ENCODE measurements at regions not wholly inside any gene's neighbourhood (a gene's known extent, or its start where the extent isn't known, plus 50 kb on each side); places are given as distances from the start of the nearest gene placed in this dataset.

- H3K27me3 ChIP-seq (ENCODE audit: control insufficient read depth in 1 of 2, insufficient read depth in 2 of 2, low read length in 2 of 2), result no peaks in the 10 kb centered on the region
- H3K36me3 ChIP-seq (ENCODE audit: insufficient read depth, low read length), result no peaks in the 10 kb centered on the region
- H3K36me3 Mint-ChIP-seq (ENCODE audit: low read depth), result no peaks in the 10 kb centered on the region
- H3K4me3 ChIP-seq (ENCODE audit: low read length), result no peak overlapping the region
- H3K9me3 Mint-ChIP-seq, result no peaks in the 10 kb centered on the region
- H3K4me3 Mint-ChIP-seq, result no peak overlapping the region
- ATAC-seq (ENCODE audit: poor library complexity) (no peak), DNase-seq (no peak)
- H3K4me1 ChIP-seq (ENCODE audit: insufficient read depth, low read length), result peaks cover 5% of the 10 kb centered on the region
- H3K27me3 Mint-ChIP-seq, result no peaks in the 10 kb centered on the region
- intact Hi-C loops (cut with DNase I, micrococcal nuclease), result loop anchor here in 1 of 2 experiments (10.0 kb wide), 1 partner anchor 335 kb away; the partner anchor contains the start of gene PHLDA1
- ChIA-PET CTCF (no interaction called here), POLR2A (no interaction called here)
- H3K9me3 ChIP-seq (ENCODE audit: control insufficient read depth in 1 of 2, insufficient read depth in 1 of 2, low read length in 2 of 2), result no peaks in the 10 kb centered on the region
- no peak overlapping the region for H3K27ac Mint-ChIP-seq
- H3K27ac ChIP-seq (ENCODE audit: low read depth in 1 of 2, low read length in 2 of 2), result no peak overlapping the region
- peaks cover 18% of the 10 kb centered on the region for H3K4me1 Mint-ChIP-seq (ENCODE audit: low read depth)
- no peak for TF ChIP-seq CTCF (IDR thresholded peaks at IDR 0.05)
Measured at GRCh38 chr12:75699728-75700496, 188.5 kb upstream of the KRR1 start.

- Histone ChIP-seq H3K36me3 (ENCODE audit: insufficient read depth, low read length) (no peaks in the 10 kb centered on the region), H3K4me1 (ENCODE audit: insufficient read depth, low read length) (peaks cover 5% of the 10 kb centered on the region), H3K9me3 (ENCODE audit: control insufficient read depth in 1 of 2, insufficient read depth in 1 of 2, low read length in 2 of 2) (no peaks in the 10 kb centered on the region), H3K27ac (ENCODE audit: low read depth in 1 of 2, low read length in 2 of 2) (no peak overlapping the region), H3K27me3 (ENCODE audit: control insufficient read depth in 1 of 2, insufficient read depth in 2 of 2, low read length in 2 of 2) (no peaks in the 10 kb centered on the region), H3K4me3 (ENCODE audit: low read length) (no peak overlapping the region)
- DNase-seq, result no peak
- no peak overlapping the region for H3K27ac Mint-ChIP-seq
- no peaks in the 10 kb centered on the region for H3K27me3 Mint-ChIP-seq
- no peak for TF ChIP-seq CTCF (IDR thresholded peaks at IDR 0.05)
- POLR2A ChIA-PET, result no interaction called here
- H3K4me3 Mint-ChIP-seq, result no peak overlapping the region
- no peak for ATAC-seq (ENCODE audit: poor library complexity)
- CTCF ChIA-PET, result no interaction called here
- H3K36me3 Mint-ChIP-seq (ENCODE audit: low read depth), result no peaks in the 10 kb centered on the region
- intact Hi-C loops (cut with DNase I, micrococcal nuclease), result no loop called here
- H3K9me3 Mint-ChIP-seq, result no peaks in the 10 kb centered on the region
- H3K4me1 Mint-ChIP-seq (ENCODE audit: low read depth), result peaks cover 18% of the 10 kb centered on the region
Measured at GRCh38 chr12:75699251-75699650, 187.8 kb upstream of the KRR1 start.

GRCh38 chr12:75698052-75698451 is 186.6 kb upstream of the KRR1 start:
- intact Hi-C loops (cut with DNase I, micrococcal nuclease), result no loop called here
- no peak for ATAC-seq (ENCODE audit: poor library complexity)
- Histone ChIP-seq H3K9me3 (ENCODE audit: control insufficient read depth in 1 of 2, insufficient read depth in 1 of 2, low read length in 2 of 2) (no peaks in the 10 kb centered on the region), H3K36me3 (ENCODE audit: insufficient read depth, low read length) (no peaks in the 10 kb centered on the region), H3K27me3 (ENCODE audit: control insufficient read depth in 1 of 2, insufficient read depth in 2 of 2, low read length in 2 of 2) (no peaks in the 10 kb centered on the region), H3K4me1 (ENCODE audit: insufficient read depth, low read length) (peaks cover 5% of the 10 kb centered on the region), H3K27ac (ENCODE audit: low read depth in 1 of 2, low read length in 2 of 2) (no peak overlapping the region), H3K4me3 (ENCODE audit: low read length) (no peak overlapping the region)
- no peak overlapping the region for H3K4me3 Mint-ChIP-seq
- TF ChIP-seq CTCF (IDR thresholded peaks at IDR 0.05), result no peak
- no peaks in the 10 kb centered on the region for H3K36me3 Mint-ChIP-seq (ENCODE audit: low read depth)
- no peaks in the 10 kb centered on the region for H3K9me3 Mint-ChIP-seq
- no peaks in the 10 kb centered on the region for H3K27me3 Mint-ChIP-seq
- ChIA-PET POLR2A (no interaction called here), CTCF (no interaction called here)
- H3K4me1 Mint-ChIP-seq (ENCODE audit: low read depth), result peaks cover 14% of the 10 kb centered on the region
- no peak for DNase-seq
- H3K27ac Mint-ChIP-seq, result no peak overlapping the region

All from CD4-positive, alpha-beta T cell (primary cell).